ENCODE measurements at regions not wholly inside any gene's neighbourhood (a gene's known extent, or its start where the extent isn't known, plus 50 kb on each side); places are given as distances from the start of the nearest gene placed in this dataset.

GRCh38 chr20:6235510-6235909 lies 112.7 kb upstream of the FERMT1 start:
- BruUV-seq (replicated peaks), result no TSS peak
- CTCF ChIA-PET, result no interaction called here

GRCh38 chr20:6232436-6232835 lies 109.6 kb upstream of the FERMT1 start:
- no peaks in the 10 kb centered on the region for H3K36me3 ChIP-seq (ENCODE audit: control insufficient read depth, insufficient read depth, low read length)
- intact Hi-C loops (cut with micrococcal nuclease; ENCODE audit: unreplicated experiment), result no loop called here
- TF ChIP-seq POLR2AphosphoS5 (IDR thresholded peaks at IDR 0.05; ENCODE audit: low read depth, low read length), result no peak
- no peak for TF ChIP-seq SIN3A (IDR thresholded peaks at IDR 0.05; ENCODE audit: borderline replicate concordance, insufficient read depth, low read depth, low read length)
- no peak for TF ChIP-seq REST (IDR thresholded peaks at IDR 0.05; ENCODE audit: insufficient read depth in 1 of 2, low read depth in 2 of 2, low read length in 1 of 2)
- TF ChIP-seq TCF7L2 (IDR thresholded peaks at IDR 0.05; ENCODE audit: low read depth, low read length), result no peak
- no peak for TF ChIP-seq CTCF (IDR thresholded peaks at IDR 0.05)
- no peak overlapping the region for H3K27ac ChIP-seq (ENCODE audit: low read length)
- ChIA-PET POLR2A (no interaction called here), CTCF (no interaction called here)
- no peak overlapping the region for H3K4me3 ChIP-seq (ENCODE audit: low read depth in 2 of 2, low read length in 2 of 2)
- in situ Hi-C loops (cut with HindIII; ENCODE audit: low pct_unique_long_range_greater_than_20kb, low sequenced_read_pairs), result no loop called here
- ATAC-seq, result no peak
- no TSS peak for BruUV-seq (replicated peaks)
- no peaks in the 10 kb centered on the region for H3K9me3 ChIP-seq (ENCODE audit: control insufficient read depth, insufficient read depth, low read depth, low read length)
- H3K4me1 ChIP-seq (ENCODE audit: control insufficient read depth, insufficient read depth, low read length), result no peaks in the 10 kb centered on the region
- no peaks in the 10 kb centered on the region for H3K27me3 ChIP-seq (ENCODE audit: control insufficient read depth, insufficient read depth, low read length)
- DNase-seq (ENCODE audit: low read depth, low spot score), result no peak

More at GRCh38 chr20:6235510-6235909, 112.7 kb upstream of the FERMT1 start:
- POLR2A ChIA-PET, result no interaction called here
- Histone ChIP-seq H3K27ac (ENCODE audit: low read length) (no peak overlapping the region), H3K4me1 (ENCODE audit: control insufficient read depth, insufficient read depth, low read length) (no peaks in the 10 kb centered on the region), H3K9me3 (ENCODE audit: control insufficient read depth, insufficient read depth, low read depth, low read length) (no peaks in the 10 kb centered on the region), H3K4me3 (ENCODE audit: low read depth in 2 of 2, low read length in 2 of 2) (no peak overlapping the region), H3K27me3 (ENCODE audit: control insufficient read depth, insufficient read depth, low read length) (no peaks in the 10 kb centered on the region), H3K36me3 (ENCODE audit: control insufficient read depth, insufficient read depth, low read length) (no peaks in the 10 kb centered on the region)
- in situ Hi-C loops (cut with HindIII; ENCODE audit: low pct_unique_long_range_greater_than_20kb, low sequenced_read_pairs) (no loop called here), intact Hi-C loops (cut with micrococcal nuclease; ENCODE audit: unreplicated experiment) (no loop called here)
- DNase-seq (ENCODE audit: low read depth, low spot score) (no peak), ATAC-seq (no peak)
- TF ChIP-seq CTCF (IDR thresholded peaks at IDR 0.05), result no peak
- TF ChIP-seq TCF7L2 (IDR thresholded peaks at IDR 0.05; ENCODE audit: low read depth, low read length), result no peak
- no peak for TF ChIP-seq POLR2AphosphoS5 (IDR thresholded peaks at IDR 0.05; ENCODE audit: low read depth, low read length)
- TF ChIP-seq SIN3A (IDR thresholded peaks at IDR 0.05; ENCODE audit: borderline replicate concordance, insufficient read depth, low read depth, low read length), result no peak
- no peak for TF ChIP-seq REST (IDR thresholded peaks at IDR 0.05; ENCODE audit: insufficient read depth in 1 of 2, low read depth in 2 of 2, low read length in 1 of 2)
